SK-N-SH treated with all-trans-retinoic acid at 6 μM for 48 hours (cell line): ENCODE measurements at regions not wholly inside any gene's neighbourhood (a gene's known extent, or its start where the extent isn't known, plus 50 kb on each side); places are given as distances from the start of the nearest gene placed in this dataset.
"Not testable (repeated sequence)": the region's sequence is repeated elsewhere in the genome, so short reads cannot be mapped to it uniquely, and the experiment has no call there.

Source experiments
- TCF4 ChIP-seq: fragments of 250-450 bp; sonication (Bioruptor Pico); IDR thresholded peaks from 2 replicates; pipeline ENCODE4 v1.8.0; 2021; ENCODE audit warnings: mild to moderate bottlenecking, moderate library complexity, borderline replicate concordance
- ZFP30 ChIP-seq: fragments of 450-650 bp; formaldehyde crosslinking; IDR thresholded peaks from 2 replicates; pipeline ENCODE4 v1.5.0; 2022; ENCODE audit warnings: mild to moderate bottlenecking, moderate library complexity
- ZNF8 ChIP-seq: fragments of 450-650 bp; formaldehyde crosslinking; IDR thresholded peaks from 2 replicates; pipeline ENCODE4 v1.5.0; 2020; ENCODE audit warnings: mild to moderate bottlenecking, moderate library complexity
- TF ChIP-seq, protein P1 (sequence below): fragments of 250-450 bp; sonication (Bioruptor Pico); IDR thresholded peaks from 2 replicates; pipeline ENCODE4 v1.5.1; 2020; ENCODE audit warnings: low read depth, mild to moderate bottlenecking, moderate library complexity

DNA sequence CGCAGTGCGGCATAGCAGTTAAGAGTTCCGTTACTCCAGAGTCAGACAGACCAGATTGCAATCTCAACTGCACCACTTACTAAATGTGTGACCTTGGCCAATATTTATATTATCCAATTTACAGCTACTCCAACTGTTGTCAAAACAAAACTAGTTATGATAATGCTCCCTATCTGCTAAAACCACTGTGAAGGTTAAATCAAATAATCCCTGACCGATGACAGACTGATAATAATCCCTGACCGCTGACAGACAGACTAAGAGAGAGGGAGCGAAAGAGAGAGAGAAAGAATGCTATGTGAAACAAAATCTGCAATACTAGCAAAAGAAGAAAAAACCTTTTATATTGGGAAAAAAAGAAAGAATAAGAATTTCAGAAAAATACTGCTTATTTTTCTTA lies 204.1 kb upstream of the ZNF322 start:
- TF ChIP-seq TCF4; ZNF8 (CRISPR knock-in tag); ZFP30 (CRISPR knock-in tag): not testable (repeated sequence)
- TF ChIP-seq, protein P1, sequence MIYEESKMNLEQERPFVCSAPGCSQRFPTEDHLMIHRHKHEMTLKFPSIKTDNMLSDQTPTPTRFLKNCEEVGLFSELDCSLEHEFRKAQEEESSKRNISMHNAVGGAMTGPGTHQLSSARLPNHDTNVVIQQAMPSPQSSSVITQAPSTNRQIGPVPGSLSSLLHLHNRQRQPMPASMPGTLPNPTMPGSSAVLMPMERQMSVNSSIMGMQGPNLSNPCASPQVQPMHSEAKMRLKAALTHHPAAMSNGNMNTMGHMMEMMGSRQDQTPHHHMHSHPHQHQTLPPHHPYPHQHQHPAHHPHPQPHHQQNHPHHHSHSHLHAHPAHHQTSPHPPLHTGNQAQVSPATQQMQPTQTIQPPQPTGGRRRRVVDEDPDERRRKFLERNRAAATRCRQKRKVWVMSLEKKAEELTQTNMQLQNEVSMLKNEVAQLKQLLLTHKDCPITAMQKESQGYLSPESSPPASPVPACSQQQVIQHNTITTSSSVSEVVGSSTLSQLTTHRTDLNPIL (CRISPR knock-in tag): not testable (repeated sequence)
